Neutrophil (primary cell): ENCODE measurements at regions not wholly inside any gene's neighbourhood (a gene's known extent, or its start where the extent isn't known, plus 50 kb on each side); places are given as distances from the start of the nearest gene placed in this dataset.

ENCODE experiments used
- H3K27ac ChIP-seq: fragments of 200-600 bp; sonication (generic); 2 replicates; pipeline ENCODE4 v1.5.1; 2016; ENCODE audit warnings: mild to moderate bottlenecking, moderate library complexity
- H3K27me3 ChIP-seq: fragments of 200-600 bp; sonication (generic); 2 replicates; pipeline ENCODE4 v1.6.0; 2016; ENCODE audit warnings: mild to moderate bottlenecking
- H3K36me3 ChIP-seq: fragments of 200-600 bp; sonication (generic); 2 replicates; pipeline ENCODE4 v1.5.1; 2017
- H3K4me1 ChIP-seq, 2 experiments: fragments of 200-600 bp in 1 of 2; sonication (generic) in 1 of 2; 1 replicate in 1 of 2; 2 replicates in 1 of 2; pipeline versions ENCODE4 v1.5.1 to v1.6.1; 2013 to 2016; ENCODE audit warnings: low read depth in 1 of 2, low read length in 1 of 2, mild to moderate bottlenecking in 1 of 2, moderate library complexity in 1 of 2; ENCODE audit not compliant: control insufficient read depth in 1 of 2, insufficient read depth in 1 of 2
- H3K4me3 ChIP-seq, 2 experiments: fragments of 200-600 bp in 1 of 2; sonication (generic) in 1 of 2; 1 replicate in 1 of 2; 2 replicates in 1 of 2; pipeline ENCODE4 v1.5.1; 2013 to 2016; ENCODE audit warnings: low read depth in 1 of 2, low read length in 1 of 2, mild to moderate bottlenecking in 1 of 2, moderate library complexity in 1 of 2
- H3K9me3 ChIP-seq: fragments of 200-600 bp; sonication (generic); 2 replicates; pipeline ENCODE4 v1.5.1; 2016
- CTCF ChIP-seq: fragments of 200-600 bp; sonication (generic); IDR thresholded peaks from 2 replicates; pipeline ENCODE4 v1.5.1; 2016; ENCODE audit warnings: antibody characterized with exemption

- Histone ChIP-seq H3K4me3 (no peak overlapping the region), H3K36me3 (no peaks in the 10 kb centered on the region), H3K27me3 (no peaks in the 10 kb centered on the region), H3K4me1 (peaks cover 39 to 45% of the 10 kb centered on the region in 2 experiments), H3K27ac (no peak overlapping the region), H3K9me3 (no peaks in the 10 kb centered on the region)
- no peak for TF ChIP-seq CTCF
Measured at GRCh38 chr2:179354739-179355537, 90.3 kb upstream of the SESTD1 start.

- Histone ChIP-seq H3K36me3 (no peaks in the 10 kb centered on the region), H3K9me3 (no peaks in the 10 kb centered on the region), H3K27ac (no peak overlapping the region), H3K4me1 (peaks cover 32 to 40% of the 10 kb centered on the region in 2 experiments), H3K27me3 (no peaks in the 10 kb centered on the region), H3K4me3 (no peak overlapping the region)
- no peak for TF ChIP-seq CTCF
Measured at GRCh38 chr2:179354296-179354695, 89.7 kb upstream of the SESTD1 start.

- Histone ChIP-seq H3K9me3 (no peaks in the 10 kb centered on the region), H3K4me3 (no peak overlapping the region), H3K27me3 (no peaks in the 10 kb centered on the region), H3K36me3 (no peaks in the 10 kb centered on the region), H3K27ac (peak overlapping the region; percentile 63), H3K4me1 (peaks cover 19 to 27% of the 10 kb centered on the region in 2 experiments)
- TF ChIP-seq CTCF = no peak
Measured at GRCh38 chr2:179352181-179352580, 87.5 kb upstream of the SESTD1 start.

GRCh38 chr2:179351057-179351456, 86.4 kb upstream of the SESTD1 start:
- Histone ChIP-seq H3K4me1 (peaks cover 19 to 27% of the 10 kb centered on the region in 2 experiments), H3K27me3 (no peaks in the 10 kb centered on the region), H3K36me3 (no peaks in the 10 kb centered on the region), H3K27ac (no peak overlapping the region), H3K4me3 (no peak overlapping the region), H3K9me3 (no peaks in the 10 kb centered on the region)
- no peak for TF ChIP-seq CTCF

GRCh38 chr2:179349670-179350303, 85.2 kb upstream of the SESTD1 start:
- Histone ChIP-seq H3K9me3 (no peaks in the 10 kb centered on the region), H3K27ac (no peak overlapping the region), H3K36me3 (no peaks in the 10 kb centered on the region), H3K4me1 (peaks cover 19 to 27% of the 10 kb centered on the region in 2 experiments), H3K27me3 (no peaks in the 10 kb centered on the region), H3K4me3 (no peak overlapping the region)
- no peak for TF ChIP-seq CTCF
